ENCODE measurements at regions not wholly inside any gene's neighbourhood (a gene's known extent, or its start where the extent isn't known, plus 50 kb on each side); places are given as distances from the start of the nearest gene placed in this dataset.

GRCh38 chr9:79266986-79267385 lies 304.8 kb upstream of the TLE4 start:
- TF ChIP-seq CTCF (IDR thresholded peaks at IDR 0.05; ENCODE audit: low read depth, low read length): no peak
- TF ChIP-seq EZH2phosphoT487 (IDR thresholded peaks at IDR 0.05; ENCODE audit: low read depth): no peak
